ENCODE measurements at regions not wholly inside any gene's neighbourhood (a gene's known extent, or its start where the extent isn't known, plus 50 kb on each side); places are given as distances from the start of the nearest gene placed in this dataset.
"Not testable (repeated sequence)": the region's sequence is repeated elsewhere in the genome, so short reads cannot be mapped to it uniquely, and the experiment has no call there.

DNA sequence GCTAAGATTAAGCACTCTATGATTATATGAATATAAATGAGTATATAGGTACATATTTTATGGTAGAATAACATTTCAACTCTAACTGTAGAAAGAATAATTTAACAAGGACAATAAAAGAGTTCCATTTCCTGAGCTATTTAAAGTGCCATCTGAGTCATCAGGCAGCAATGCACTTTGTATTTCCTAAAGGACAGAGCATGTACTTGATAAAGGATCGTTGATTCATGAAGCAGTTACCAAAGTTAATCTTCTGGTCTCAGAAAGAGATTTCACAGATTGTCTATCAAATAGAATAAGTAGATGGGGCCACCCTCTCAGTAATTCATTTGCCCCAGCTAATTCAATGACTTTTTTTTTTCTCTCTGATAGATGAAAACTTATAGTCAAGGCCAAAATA is 747.8 kb downstream of the CDH18 start:
- Mint-ChIP-seq H3K27me3 (ENCODE audit: unreplicated experiment) (no peaks in the 10 kb centered on the region), H3K27ac (ENCODE audit: unreplicated experiment) (no peak overlapping the region), H3K9me3 (ENCODE audit: low read depth, unreplicated experiment) (no peaks in the 10 kb centered on the region), H3K4me3 (ENCODE audit: low read depth, unreplicated experiment) (no peak overlapping the region), H3K36me3 (ENCODE audit: insufficient read depth, unreplicated experiment) (no peaks in the 10 kb centered on the region), H3K4me1 (ENCODE audit: low read depth, unreplicated experiment) (no peaks in the 10 kb centered on the region)
- no peak for TF ChIP-seq CTCF (IDR thresholded peaks at IDR 0.05; ENCODE audit: unreplicated experiment)
- no peak for DNase-seq
- no TSS peak for BruUV-seq (replicated peaks)
- CTCF ChIA-PET = interaction anchor here (0.6 to 1.0 kb wide), 3 partner anchors 10 to 448 kb away, joined by 3 to 8 read pairs (median 5); no protein-coding TSS in a partner anchor
- intact Hi-C loops (cut with micrococcal nuclease; ENCODE audit: unreplicated experiment) = no loop called here

DNA sequence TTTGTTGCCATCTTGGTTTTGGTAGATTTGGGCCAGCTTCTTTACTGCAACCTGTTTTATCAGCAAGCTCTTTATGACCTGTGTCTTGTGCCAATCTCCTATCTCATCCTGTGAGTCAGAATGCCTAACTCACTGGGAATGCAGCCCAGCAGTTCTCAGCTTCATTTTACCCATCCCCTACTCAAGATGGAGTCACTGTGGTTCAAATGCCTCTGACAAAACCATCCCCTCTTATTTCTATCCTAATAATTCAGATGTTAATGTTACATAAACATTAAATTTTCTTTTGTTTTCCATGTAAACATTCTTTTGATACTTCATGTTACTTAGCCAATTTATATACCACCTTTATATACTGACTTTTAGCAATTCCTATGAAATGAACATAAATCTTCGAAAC is 746.3 kb downstream of the CDH18 start:
- intact Hi-C loops (cut with micrococcal nuclease; ENCODE audit: unreplicated experiment) = no loop called here
- H3K4me1 Mint-ChIP-seq (ENCODE audit: low read depth, unreplicated experiment) = no peaks in the 10 kb centered on the region

GRCh38 chr5:19246191-19246590 is 741.8 kb downstream of the CDH18 start:
- H3K36me3 Mint-ChIP-seq (ENCODE audit: insufficient read depth, unreplicated experiment); DNase-seq; BruUV-seq (replicated peaks); H3K4me3 Mint-ChIP-seq (ENCODE audit: low read depth, unreplicated experiment); H3K27me3 Mint-ChIP-seq (ENCODE audit: unreplicated experiment); intact Hi-C loops (cut with micrococcal nuclease; ENCODE audit: unreplicated experiment); CTCF ChIA-PET; H3K9me3 Mint-ChIP-seq (ENCODE audit: low read depth, unreplicated experiment); H3K4me1 Mint-ChIP-seq (ENCODE audit: low read depth, unreplicated experiment); H3K27ac Mint-ChIP-seq (ENCODE audit: unreplicated experiment): not testable (repeated sequence)

More for the DNA sequence above, 746.3 kb downstream of the CDH18 start:
- TF ChIP-seq CTCF (IDR thresholded peaks at IDR 0.05; ENCODE audit: unreplicated experiment) = no peak
- Mint-ChIP-seq H3K9me3 (ENCODE audit: low read depth, unreplicated experiment) (peaks cover 5% of the 10 kb centered on the region), H3K27me3 (ENCODE audit: unreplicated experiment) (no peaks in the 10 kb centered on the region), H3K4me3 (ENCODE audit: low read depth, unreplicated experiment) (no peak overlapping the region), H3K36me3 (ENCODE audit: insufficient read depth, unreplicated experiment) (no peaks in the 10 kb centered on the region), H3K27ac (ENCODE audit: unreplicated experiment) (no peak overlapping the region)
- CTCF ChIA-PET = no interaction called here
- no TSS peak for BruUV-seq (replicated peaks)
- no peak for DNase-seq

GRCh38 chr5:19247302-19247701 is 740.7 kb downstream of the CDH18 start:
- no peaks in the 10 kb centered on the region for H3K36me3 Mint-ChIP-seq (ENCODE audit: insufficient read depth, unreplicated experiment)
- no peaks in the 10 kb centered on the region for H3K27me3 Mint-ChIP-seq (ENCODE audit: unreplicated experiment)
- no peak overlapping the region for H3K4me3 Mint-ChIP-seq (ENCODE audit: low read depth, unreplicated experiment)
- no peak for TF ChIP-seq CTCF (IDR thresholded peaks at IDR 0.05; ENCODE audit: unreplicated experiment)
- H3K9me3 Mint-ChIP-seq (ENCODE audit: low read depth, unreplicated experiment) = peaks cover 5% of the 10 kb centered on the region
- intact Hi-C loops (cut with micrococcal nuclease; ENCODE audit: unreplicated experiment) = no loop called here
- H3K4me1 Mint-ChIP-seq (ENCODE audit: low read depth, unreplicated experiment) = no peaks in the 10 kb centered on the region
- CTCF ChIA-PET = no interaction called here
- no peak overlapping the region for H3K27ac Mint-ChIP-seq (ENCODE audit: unreplicated experiment)
- no TSS peak for BruUV-seq (replicated peaks)
- no peak for DNase-seq

GRCh38 chr5:19256036-19256435 is 732.0 kb downstream of the CDH18 start:
- BruUV-seq (replicated peaks) = no TSS peak
- no peak for TF ChIP-seq CTCF (IDR thresholded peaks at IDR 0.05; ENCODE audit: unreplicated experiment)
- no peak for DNase-seq
- Mint-ChIP-seq H3K9me3 (ENCODE audit: low read depth, unreplicated experiment) (peaks cover 9% of the 10 kb centered on the region), H3K4me3 (ENCODE audit: low read depth, unreplicated experiment) (no peak overlapping the region), H3K27me3 (ENCODE audit: unreplicated experiment) (no peaks in the 10 kb centered on the region), H3K27ac (ENCODE audit: unreplicated experiment) (no peak overlapping the region), H3K36me3 (ENCODE audit: insufficient read depth, unreplicated experiment) (no peaks in the 10 kb centered on the region), H3K4me1 (ENCODE audit: low read depth, unreplicated experiment) (no peaks in the 10 kb centered on the region)
- intact Hi-C loops (cut with micrococcal nuclease; ENCODE audit: unreplicated experiment) = no loop called here
- CTCF ChIA-PET = interaction anchor here (0.6 kb wide), 1 partner anchor 303 kb away, joined by 6 read pairs; no protein-coding TSS in a partner anchor
